GM12878 (cell line): ENCODE measurements at regions not wholly inside any gene's neighbourhood (a gene's known extent, or its start where the extent isn't known, plus 50 kb on each side); places are given as distances from the start of the nearest gene placed in this dataset.

Source experiments
- BCL11A ChIP-seq: IDR thresholded peaks from 2 replicates; pipeline ENCODE4 v1.6.1; 2011; ENCODE audit warnings: low read depth, low read length
- BCL3 ChIP-seq: IDR thresholded peaks from 2 replicates; pipeline ENCODE4 v1.6.1; 2011; ENCODE audit warnings: borderline replicate concordance, low read depth, mild to moderate bottlenecking, moderate library complexity, low read length; ENCODE audit not compliant: insufficient read depth, poor library complexity, severe bottlenecking
- BHLHE40 ChIP-seq, 2 experiments: fragments of 450-650 bp in 1 of 2; IDR thresholded peaks; 2 replicates each; pipeline ENCODE4 v1.6.1; 2011 to 2017; ENCODE audit warnings: low read depth in 2 of 2, borderline replicate concordance in 1 of 2, improper control_type of control experiment in 1 of 2, low read length in 1 of 2, mild to moderate bottlenecking in 1 of 2
- CBX5 ChIP-seq: sonication (generic); IDR thresholded peaks from 2 replicates; pipeline ENCODE4 v1.6.1; 2016; ENCODE audit warnings: low read depth, moderate library complexity, mild to moderate bottlenecking, inconsistent platforms
- CEBPZ ChIP-seq: fragments of 150-350 bp; IDR thresholded peaks from 2 replicates; pipeline ENCODE4 v1.6.1; 2016; ENCODE audit warnings: low read depth, low read length
- E4F1 ChIP-seq: fragments of 450-650 bp; IDR thresholded peaks from 2 replicates; pipeline ENCODE4 v1.6.1; 2018; ENCODE audit warnings: borderline replicate concordance, mild to moderate bottlenecking; ENCODE audit not compliant: partially characterized antibody
- ETV6 ChIP-seq, 2 experiments: fragments of 450-650 bp in 1 of 2; IDR thresholded peaks in 1 of 2; conservative IDR thresholded peaks in 1 of 2; 2 replicates each; pipeline ENCODE4 v1.6.1; 2014; ENCODE audit warnings: antibody characterized with exemption in 1 of 2, borderline replicate concordance in 1 of 2, low read depth in 1 of 2, mild to moderate bottlenecking in 1 of 2, moderate library complexity in 1 of 2
- HDAC2 ChIP-seq: fragments of 200-600 bp; sonication (generic); IDR thresholded peaks from 2 replicates; pipeline ENCODE4 v1.6.1; 2017
- IKZF1 ChIP-seq: fragments of 450-650 bp; conservative IDR thresholded peaks from 2 replicates; pipeline ENCODE4 v1.6.1; 2017; ENCODE audit warnings: antibody characterized with exemption, mild to moderate bottlenecking
- IKZF2 ChIP-seq, 2 experiments: fragments of 450-650 bp; IDR thresholded peaks; 2 replicates each; pipeline ENCODE4 v1.6.1; 2017; ENCODE audit warnings: mild to moderate bottlenecking in 2 of 2, moderate library complexity in 2 of 2
- IRF4 ChIP-seq: IDR thresholded peaks from 2 replicates; pipeline ENCODE4 v1.6.1; 2011; ENCODE audit warnings: low read depth, low read length
- IRF5 ChIP-seq: fragments of 450-650 bp; IDR thresholded peaks from 2 replicates; pipeline ENCODE4 v1.6.1; 2017; ENCODE audit warnings: borderline replicate concordance
- KDM1A ChIP-seq: fragments of 200-600 bp; sonication (generic); IDR thresholded peaks from 2 replicates; pipeline ENCODE4 v1.6.1; 2016; ENCODE audit warnings: borderline replicate concordance
- POLR2AphosphoS2 ChIP-seq: IDR thresholded peaks from 2 replicates; pipeline ENCODE4 v1.6.1; 2011; ENCODE audit warnings: low read depth, mild to moderate bottlenecking, low read length, improper control_type of control experiment, moderate library complexity
- POU2F2 ChIP-seq: IDR thresholded peaks from 3 replicates; pipeline ENCODE4 v1.6.1; 2011; ENCODE audit warnings: low read depth, mild to moderate bottlenecking, low read length, borderline replicate concordance
- SMAD5 ChIP-seq: IDR thresholded peaks from 2 replicates; pipeline ENCODE4 v1.6.1; 2016; ENCODE audit warnings: antibody characterized with exemption, low read depth
- SREBF1 ChIP-seq: IDR thresholded peaks from 2 replicates; pipeline ENCODE4 v1.6.1; 2012; ENCODE audit warnings: mild to moderate bottlenecking, low read length
- STAT3 ChIP-seq: IDR thresholded peaks from 2 replicates; pipeline ENCODE4 v1.6.1; 2011; ENCODE audit warnings: low read depth, low read length, improper control_type of control experiment
- TCF12 ChIP-seq: IDR thresholded peaks from 2 replicates; pipeline ENCODE4 v1.6.1; 2011; ENCODE audit warnings: low read depth, mild to moderate bottlenecking, low read length
- ZNF274 ChIP-seq: IDR thresholded peaks from one replicate; pipeline ENCODE4 v1.8.0; 2011; ENCODE audit not compliant: insufficient read length, insufficient read depth

GRCh38 chr6:164505425-164505824 is 804.0 kb downstream of the C6orf118 start (continued):
- TF ChIP-seq CBX5: no peak
- TF ChIP-seq IRF4: peak; percentile 52; the same call in 1 of the 2 replicates
- TF ChIP-seq ZNF274: no peak
- no peak for TF ChIP-seq HDAC2
- TF ChIP-seq KDM1A: no peak
- TF ChIP-seq BHLHE40 (IDR thresholded peaks at IDR 0.05; ENCODE audit: borderline replicate concordance in 1 of 2, low read depth in 2 of 2, low read length in 1 of 2): peak in 1 of 2 experiments; percentile 27; a peak in 1 of 4 replicates
- no peak for TF ChIP-seq E4F1
- TF ChIP-seq STAT3: no peak
- TF ChIP-seq CEBPZ: no peak
- TF ChIP-seq BCL3: no peak
- TF ChIP-seq IRF5: no peak
- TF ChIP-seq TCF12: no peak
- peak in 1 of 2 experiments; percentile 74; a peak in 2 of 4 replicates for TF ChIP-seq ETV6 (conservative IDR thresholded peaks at IDR 0.05 in 1 of 2, IDR thresholded peaks at IDR 0.05 in 1 of 2; ENCODE audit: borderline replicate concordance in 1 of 2, low read depth in 1 of 2)
- TF ChIP-seq SREBF1: no peak
- no peak for TF ChIP-seq SMAD5
- peak; percentile 63; the same call in 1 of the 2 replicates for TF ChIP-seq IKZF1
- TF ChIP-seq POU2F2: no peak
- TF ChIP-seq IKZF2 (IDR thresholded peaks at IDR 0.05): peak; percentile 18 to 51; a peak in 3 of 4 replicates
- TF ChIP-seq BCL11A: peak; percentile 52; the same call in 1 of the 2 replicates
- TF ChIP-seq POLR2AphosphoS2: no peak
